Astrocyte (in vitro differentiated cells and primary cell): ENCODE measurements at regions not wholly inside any gene's neighbourhood (a gene's known extent, or its start where the extent isn't known, plus 50 kb on each side); places are given as distances from the start of the nearest gene placed in this dataset.
"Not testable (repeated sequence)": the region's sequence is repeated elsewhere in the genome, so short reads cannot be mapped to it uniquely, and the experiment has no call there.

Source experiments
- DNase-seq: peaks from one replicate; pipeline ENCODE4 v3.0.0-alpha.2; 2010; ENCODE audit warnings: low read depth
- FAIRE-seq: peaks from 2 replicates; lab custom pipeline; 2011; peaks lifted over from hg19 to GRCh38; lab: Jason Lieb, UNC
- H2AFZ ChIP-seq: 2 replicates; pipeline ENCODE4 v1.6.0; 2012; ENCODE audit warnings: low read depth, low read length, inconsistent platforms
- H3K27ac ChIP-seq: 2 replicates; pipeline ENCODE4 v1.5.1; 2011; ENCODE audit warnings: low read depth, low read length, inconsistent platforms
- H3K27me3 ChIP-seq: 2 replicates; pipeline ENCODE4 v1.6.0; 2011; ENCODE audit warnings: low read length, inconsistent platforms; ENCODE audit not compliant: insufficient read depth
- H3K36me3 ChIP-seq: 2 replicates; pipeline ENCODE4 v1.5.1; 2011; ENCODE audit warnings: low read length, inconsistent platforms; ENCODE audit not compliant: insufficient read depth
- H3K4me1 ChIP-seq: 2 replicates; pipeline ENCODE4 v1.5.1; 2011; ENCODE audit warnings: low read length, inconsistent platforms; ENCODE audit not compliant: insufficient read depth
- H3K4me2 ChIP-seq: 2 replicates; pipeline ENCODE4 v1.6.0; 2012; ENCODE audit warnings: low read length, inconsistent platforms
- H3K4me3 ChIP-seq: 2 replicates; pipeline ENCODE4 v1.5.1; 2011; ENCODE audit warnings: low read depth, mild to moderate bottlenecking, low read length, inconsistent platforms; ENCODE audit not compliant: insufficient read depth
- H3K79me2 ChIP-seq: 2 replicates; pipeline ENCODE4 v1.6.0; 2012; ENCODE audit warnings: mild to moderate bottlenecking, low read length, inconsistent platforms; ENCODE audit not compliant: insufficient read depth
- H3K9ac ChIP-seq: 2 replicates; pipeline ENCODE4 v1.6.0; 2012; ENCODE audit warnings: mild to moderate bottlenecking, low read length, inconsistent platforms
- H3K9me3 ChIP-seq: 2 replicates; pipeline ENCODE4 v1.5.1; 2012; ENCODE audit warnings: low read depth, mild to moderate bottlenecking, low read length, inconsistent platforms; ENCODE audit not compliant: insufficient read depth
- H4K20me1 ChIP-seq: 2 replicates; pipeline ENCODE4 v1.6.0; 2012; ENCODE audit warnings: low read length, inconsistent platforms; ENCODE audit not compliant: insufficient read depth
- H3K27ac Mint-ChIP-seq: one replicate; pipeline ENCODE4 v1.8.0; 2021; ENCODE audit warnings: mild to moderate bottlenecking, mixed read lengths; ENCODE audit not compliant: unreplicated experiment
- H3K27me3 Mint-ChIP-seq: one replicate; pipeline ENCODE4 v1.8.0; 2021; ENCODE audit warnings: low read depth, mixed read lengths; ENCODE audit not compliant: unreplicated experiment
- H3K36me3 Mint-ChIP-seq: one replicate; pipeline ENCODE4 v1.8.0; 2021; ENCODE audit warnings: low read depth, mixed read lengths; ENCODE audit not compliant: unreplicated experiment
- H3K4me1 Mint-ChIP-seq: one replicate; pipeline ENCODE4 v1.8.0; 2021; ENCODE audit warnings: low read depth, mixed read lengths; ENCODE audit not compliant: unreplicated experiment
- H3K4me3 Mint-ChIP-seq: one replicate; pipeline ENCODE4 v1.8.0; 2021; ENCODE audit warnings: mild to moderate bottlenecking, moderate library complexity, mixed read lengths; ENCODE audit not compliant: unreplicated experiment
- H3K9me3 Mint-ChIP-seq: one replicate; pipeline ENCODE4 v1.8.0; 2021; ENCODE audit warnings: mild to moderate bottlenecking, mixed read lengths; ENCODE audit not compliant: unreplicated experiment
- EZH2 ChIP-seq: IDR thresholded peaks from 2 replicates; pipeline ENCODE4 v1.6.1; 2012; ENCODE audit warnings: mild to moderate bottlenecking, low read length, inconsistent platforms; ENCODE audit not compliant: insufficient read depth
- TF ChIP-seq, protein P1 (sequence below): IDR thresholded peaks from 2 replicates; pipeline ENCODE4 v1.5.1; 2011; ENCODE audit warnings: low read depth, mild to moderate bottlenecking, inconsistent platforms, low read length, moderate library complexity; ENCODE audit not compliant: insufficient read depth

GRCh38 chr18:60246606-60247005, 126.0 kb downstream of the MC4R start:
- H3K9me3 ChIP-seq = no peaks in the 10 kb centered on the region
- TF ChIP-seq, protein P1, sequence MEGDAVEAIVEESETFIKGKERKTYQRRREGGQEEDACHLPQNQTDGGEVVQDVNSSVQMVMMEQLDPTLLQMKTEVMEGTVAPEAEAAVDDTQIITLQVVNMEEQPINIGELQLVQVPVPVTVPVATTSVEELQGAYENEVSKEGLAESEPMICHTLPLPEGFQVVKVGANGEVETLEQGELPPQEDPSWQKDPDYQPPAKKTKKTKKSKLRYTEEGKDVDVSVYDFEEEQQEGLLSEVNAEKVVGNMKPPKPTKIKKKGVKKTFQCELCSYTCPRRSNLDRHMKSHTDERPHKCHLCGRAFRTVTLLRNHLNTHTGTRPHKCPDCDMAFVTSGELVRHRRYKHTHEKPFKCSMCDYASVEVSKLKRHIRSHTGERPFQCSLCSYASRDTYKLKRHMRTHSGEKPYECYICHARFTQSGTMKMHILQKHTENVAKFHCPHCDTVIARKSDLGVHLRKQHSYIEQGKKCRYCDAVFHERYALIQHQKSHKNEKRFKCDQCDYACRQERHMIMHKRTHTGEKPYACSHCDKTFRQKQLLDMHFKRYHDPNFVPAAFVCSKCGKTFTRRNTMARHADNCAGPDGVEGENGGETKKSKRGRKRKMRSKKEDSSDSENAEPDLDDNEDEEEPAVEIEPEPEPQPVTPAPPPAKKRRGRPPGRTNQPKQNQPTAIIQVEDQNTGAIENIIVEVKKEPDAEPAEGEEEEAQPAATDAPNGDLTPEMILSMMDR = no peak
- no peak for TF ChIP-seq EZH2
- H3K4me3 ChIP-seq = no peak overlapping the region
- Mint-ChIP-seq H3K9me3 (no peaks in the 10 kb centered on the region), H3K27ac (no peak overlapping the region), H3K36me3 (no peaks in the 10 kb centered on the region), H3K4me3 (no peak overlapping the region), H3K4me1 (peaks cover 6% of the 10 kb centered on the region), H3K27me3 (no peaks in the 10 kb centered on the region)
- H3K36me3 ChIP-seq = no peaks in the 10 kb centered on the region
- H3K27ac ChIP-seq = no peak overlapping the region
- H4K20me1 ChIP-seq = no peaks in the 10 kb centered on the region
- H3K79me2 ChIP-seq = no peaks in the 10 kb centered on the region
- H3K9ac ChIP-seq = no peak overlapping the region
- FAIRE-seq = no peak
- no peak for DNase-seq
- H3K4me2 ChIP-seq = no peak overlapping the region
- no peaks in the 10 kb centered on the region for H3K27me3 ChIP-seq
- no peak overlapping the region for H2AFZ ChIP-seq
- no peaks in the 10 kb centered on the region for H3K4me1 ChIP-seq

GRCh38 chr18:60245096-60245495, 127.5 kb downstream of the MC4R start:
- no peaks in the 10 kb centered on the region for H3K9me3 Mint-ChIP-seq
- no peaks in the 10 kb centered on the region for H3K36me3 Mint-ChIP-seq
- no peaks in the 10 kb centered on the region for H3K4me1 ChIP-seq
- H3K27me3 ChIP-seq = no peaks in the 10 kb centered on the region
- peaks cover 6% of the 10 kb centered on the region for H3K4me1 Mint-ChIP-seq
- H3K27me3 Mint-ChIP-seq = no peaks in the 10 kb centered on the region
- no peaks in the 10 kb centered on the region for H3K9me3 ChIP-seq
- H3K4me3 ChIP-seq = no peak overlapping the region
- FAIRE-seq = no peak
- no peak overlapping the region for H3K27ac Mint-ChIP-seq
- no peaks in the 10 kb centered on the region for H4K20me1 ChIP-seq
- no peak overlapping the region for H3K9ac ChIP-seq
- H3K4me2 ChIP-seq = no peak overlapping the region
- H3K79me2 ChIP-seq = no peaks in the 10 kb centered on the region
- TF ChIP-seq, protein P1 = no peak
- TF ChIP-seq EZH2 = no peak
- H3K27ac ChIP-seq = no peak overlapping the region
- no peak overlapping the region for H3K4me3 Mint-ChIP-seq
- H2AFZ ChIP-seq = no peak overlapping the region
- DNase-seq = no peak
- H3K36me3 ChIP-seq = no peaks in the 10 kb centered on the region

GRCh38 chr18:60239024-60239710, 133.4 kb downstream of the MC4R start:
- not testable (repeated sequence) for H3K36me3 ChIP-seq, H3K4me1 ChIP-seq, H3K4me3 ChIP-seq, FAIRE-seq, H3K9me3 Mint-ChIP-seq, H3K9me3 ChIP-seq, H3K36me3 Mint-ChIP-seq, DNase-seq, H3K27ac ChIP-seq, H3K4me3 Mint-ChIP-seq, H3K4me2 ChIP-seq, H2AFZ ChIP-seq, H3K79me2 ChIP-seq, H4K20me1 ChIP-seq, H3K9ac ChIP-seq, H3K27me3 Mint-ChIP-seq, H3K27ac Mint-ChIP-seq, H3K27me3 ChIP-seq, H3K4me1 Mint-ChIP-seq
